ENCODE measurements at regions not wholly inside any gene's neighbourhood (a gene's known extent, or its start where the extent isn't known, plus 50 kb on each side); places are given as distances from the start of the nearest gene placed in this dataset.
"Not testable (repeated sequence)": the region's sequence is repeated elsewhere in the genome, so short reads cannot be mapped to it uniquely, and the experiment has no call there.

DNA sequence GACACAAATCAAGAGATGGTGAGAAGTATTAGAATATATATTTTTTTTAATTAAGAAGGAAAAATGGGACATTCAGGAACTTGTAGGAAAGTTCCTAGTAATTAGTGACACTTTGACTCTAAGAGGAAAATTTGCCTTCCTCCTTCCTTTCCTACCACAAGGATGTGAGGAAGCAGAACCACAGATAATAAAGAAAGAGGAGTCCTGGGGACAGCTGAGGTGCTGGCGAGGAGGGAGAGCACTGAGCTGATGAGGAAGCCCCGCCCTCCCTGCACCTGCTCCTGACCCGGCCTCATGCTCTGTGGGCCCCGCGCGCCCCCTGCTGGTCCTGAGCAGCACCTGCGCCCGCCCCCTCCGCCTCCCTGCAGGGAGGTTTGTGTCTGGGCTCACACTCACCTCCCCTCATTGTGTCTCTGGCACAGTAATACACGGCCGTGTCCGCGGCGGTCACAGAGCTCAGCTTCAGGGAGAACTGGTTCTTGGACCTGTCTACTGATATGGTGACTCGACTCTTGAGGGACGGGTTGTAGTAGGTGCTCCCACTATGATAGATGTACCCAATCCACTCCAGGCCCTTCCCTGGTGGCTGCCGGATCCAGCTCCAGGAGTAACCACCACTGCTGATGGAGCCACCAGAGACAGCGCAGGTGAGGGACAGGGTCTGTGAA, 822.6 kb downstream of the TMEM121 start:
- TF ChIP-seq, protein P1, sequence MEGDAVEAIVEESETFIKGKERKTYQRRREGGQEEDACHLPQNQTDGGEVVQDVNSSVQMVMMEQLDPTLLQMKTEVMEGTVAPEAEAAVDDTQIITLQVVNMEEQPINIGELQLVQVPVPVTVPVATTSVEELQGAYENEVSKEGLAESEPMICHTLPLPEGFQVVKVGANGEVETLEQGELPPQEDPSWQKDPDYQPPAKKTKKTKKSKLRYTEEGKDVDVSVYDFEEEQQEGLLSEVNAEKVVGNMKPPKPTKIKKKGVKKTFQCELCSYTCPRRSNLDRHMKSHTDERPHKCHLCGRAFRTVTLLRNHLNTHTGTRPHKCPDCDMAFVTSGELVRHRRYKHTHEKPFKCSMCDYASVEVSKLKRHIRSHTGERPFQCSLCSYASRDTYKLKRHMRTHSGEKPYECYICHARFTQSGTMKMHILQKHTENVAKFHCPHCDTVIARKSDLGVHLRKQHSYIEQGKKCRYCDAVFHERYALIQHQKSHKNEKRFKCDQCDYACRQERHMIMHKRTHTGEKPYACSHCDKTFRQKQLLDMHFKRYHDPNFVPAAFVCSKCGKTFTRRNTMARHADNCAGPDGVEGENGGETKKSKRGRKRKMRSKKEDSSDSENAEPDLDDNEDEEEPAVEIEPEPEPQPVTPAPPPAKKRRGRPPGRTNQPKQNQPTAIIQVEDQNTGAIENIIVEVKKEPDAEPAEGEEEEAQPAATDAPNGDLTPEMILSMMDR (IDR thresholded peaks at IDR 0.05; ENCODE audit: extremely low read depth, insufficient read depth, missing control alignments), result peak; percentile 97
- DNase-seq (ENCODE audit: low spot score); in situ Hi-C loops (cut with MboI; ENCODE audit: low pct_unique_long_range_greater_than_20kb, low sequenced_read_pairs, unreplicated experiment): not testable (repeated sequence)

DNA sequence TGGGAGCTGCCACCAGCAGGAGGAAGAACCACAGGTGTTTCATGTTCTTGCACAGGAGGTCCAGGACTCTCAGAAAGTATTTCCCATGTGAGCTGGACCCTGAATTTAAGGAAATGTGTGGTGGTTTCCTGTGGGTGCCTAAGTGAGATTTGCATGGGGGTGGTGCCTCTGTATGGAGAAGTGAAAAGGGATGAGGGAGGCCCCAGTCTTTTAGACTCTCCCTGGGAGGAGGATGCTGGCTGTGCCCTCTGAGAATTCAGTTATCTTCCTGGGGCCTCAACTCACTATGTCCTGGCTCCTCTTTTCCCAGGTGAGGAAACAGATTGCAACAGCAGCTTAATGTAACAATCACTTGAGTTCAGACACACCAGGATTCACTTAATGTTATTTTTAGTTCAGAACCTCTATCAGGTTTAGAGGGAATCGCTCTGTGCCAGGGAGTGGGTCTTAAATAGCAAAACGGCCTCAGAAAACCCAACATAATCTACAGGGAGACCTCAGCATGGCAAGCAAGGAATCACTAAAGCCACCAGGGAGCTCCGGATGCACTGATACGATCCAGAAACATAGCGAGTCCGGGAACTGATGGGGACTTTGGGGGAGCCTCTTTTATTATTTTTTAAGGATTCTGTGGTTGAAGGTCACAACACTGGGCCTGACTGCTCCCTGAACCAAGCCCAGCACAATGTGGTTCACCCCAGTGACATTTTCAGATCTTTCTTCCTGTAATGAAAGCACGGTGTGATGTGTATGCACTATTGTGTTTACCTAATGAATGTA, 823.5 kb downstream of the TMEM121 start:
- in situ Hi-C loops (cut with MboI; ENCODE audit: low pct_unique_long_range_greater_than_20kb, low sequenced_read_pairs, unreplicated experiment), result not testable (repeated sequence)

DNA sequence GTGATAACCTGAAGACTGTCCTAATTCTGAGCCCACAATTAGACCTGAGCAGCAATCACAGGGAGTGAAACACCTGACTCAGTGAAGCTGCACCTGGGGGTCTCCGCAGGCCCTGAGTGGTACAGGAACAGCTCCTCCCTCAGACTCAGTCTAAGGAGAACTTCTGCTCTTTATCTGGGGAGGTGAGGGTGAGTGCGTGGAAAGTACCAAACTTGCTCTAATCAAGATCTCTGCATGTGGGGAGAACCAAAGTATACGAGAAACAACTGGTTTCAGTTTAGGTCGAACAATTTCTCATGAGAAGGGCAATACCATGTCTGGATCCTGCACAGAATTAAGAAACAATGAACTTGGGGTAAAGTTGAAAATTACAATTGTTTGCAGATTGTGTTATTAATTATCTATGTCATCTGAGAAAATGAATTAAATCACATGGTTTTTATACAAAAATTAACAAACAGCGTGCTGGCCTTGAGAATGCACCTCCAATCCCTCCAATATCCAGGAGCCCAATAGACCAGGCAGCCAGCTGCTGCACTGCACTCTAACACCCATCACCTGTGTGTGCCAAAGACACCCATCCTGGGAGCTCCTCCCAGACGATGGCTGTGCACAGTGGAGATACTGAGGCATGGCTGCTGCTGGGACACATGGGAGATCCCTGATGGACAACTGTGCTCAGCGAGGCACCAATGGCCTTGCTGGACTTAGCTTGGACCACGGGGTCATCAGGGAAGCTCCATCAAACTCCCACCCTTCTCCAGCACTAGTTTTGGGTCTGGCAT, 828.8 kb downstream of the TMEM121 start:
- DNase-seq (ENCODE audit: low spot score); in situ Hi-C loops (cut with MboI; ENCODE audit: low pct_unique_long_range_greater_than_20kb, low sequenced_read_pairs, unreplicated experiment): not testable (repeated sequence)

More for the DNA sequence above, 823.5 kb downstream of the TMEM121 start:
- DNase-seq (ENCODE audit: low spot score), result not testable (repeated sequence)

DNA sequence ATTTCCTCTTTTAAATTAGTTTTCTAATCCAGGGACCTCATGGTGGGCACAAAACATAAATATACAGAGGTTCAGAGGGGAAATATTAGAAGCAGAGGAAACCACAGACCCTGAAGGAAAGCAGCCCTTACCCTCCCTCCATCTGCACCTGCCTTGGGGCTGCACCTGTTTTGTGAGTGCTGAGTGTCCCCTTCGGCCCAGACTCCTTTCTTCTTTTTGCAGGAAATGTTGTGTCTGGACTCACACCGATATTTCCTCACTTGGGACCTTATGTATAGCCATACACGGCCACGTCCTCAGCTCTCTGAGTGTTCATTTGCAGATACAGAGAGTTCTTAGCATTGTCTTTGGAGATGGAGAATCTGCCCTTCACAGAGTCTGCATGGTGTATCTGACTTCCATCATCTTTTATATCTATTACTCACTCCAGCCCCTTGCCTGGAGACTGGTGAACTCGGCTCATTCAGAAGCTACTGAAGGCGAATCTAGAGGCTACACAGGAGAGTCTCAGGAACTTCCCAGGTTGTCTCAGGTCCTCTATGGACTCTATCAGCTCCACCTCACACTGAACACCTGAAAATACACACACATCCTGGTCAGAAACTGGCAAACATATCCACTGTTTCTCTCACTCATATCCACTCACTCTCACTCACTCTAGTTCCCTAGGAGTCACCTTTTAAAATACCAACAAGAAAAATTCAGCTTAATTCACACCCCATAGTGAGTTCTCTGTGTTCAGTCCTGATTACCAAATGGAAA, 829.7 kb downstream of the TMEM121 start:
- DNase-seq (ENCODE audit: low spot score); in situ Hi-C loops (cut with MboI; ENCODE audit: low pct_unique_long_range_greater_than_20kb, low sequenced_read_pairs, unreplicated experiment): not testable (repeated sequence)

DNA sequence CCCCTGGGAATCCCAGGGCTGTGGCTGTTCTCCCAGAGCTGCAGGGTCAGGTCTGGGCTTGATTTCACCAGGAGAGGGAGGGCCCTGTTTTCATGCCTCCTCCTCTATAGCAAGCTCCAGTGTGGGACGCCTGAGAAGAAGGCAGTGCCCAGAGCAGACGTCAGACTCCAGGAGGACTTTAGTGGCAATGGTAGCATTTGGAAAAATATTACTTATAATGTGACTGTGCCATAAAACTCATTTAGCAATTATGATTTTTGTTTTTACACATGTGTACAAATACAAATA, 830.2 kb downstream of the TMEM121 start:
- DNase-seq (ENCODE audit: low spot score); in situ Hi-C loops (cut with MboI; ENCODE audit: low pct_unique_long_range_greater_than_20kb, low sequenced_read_pairs, unreplicated experiment): not testable (repeated sequence)

DNA sequence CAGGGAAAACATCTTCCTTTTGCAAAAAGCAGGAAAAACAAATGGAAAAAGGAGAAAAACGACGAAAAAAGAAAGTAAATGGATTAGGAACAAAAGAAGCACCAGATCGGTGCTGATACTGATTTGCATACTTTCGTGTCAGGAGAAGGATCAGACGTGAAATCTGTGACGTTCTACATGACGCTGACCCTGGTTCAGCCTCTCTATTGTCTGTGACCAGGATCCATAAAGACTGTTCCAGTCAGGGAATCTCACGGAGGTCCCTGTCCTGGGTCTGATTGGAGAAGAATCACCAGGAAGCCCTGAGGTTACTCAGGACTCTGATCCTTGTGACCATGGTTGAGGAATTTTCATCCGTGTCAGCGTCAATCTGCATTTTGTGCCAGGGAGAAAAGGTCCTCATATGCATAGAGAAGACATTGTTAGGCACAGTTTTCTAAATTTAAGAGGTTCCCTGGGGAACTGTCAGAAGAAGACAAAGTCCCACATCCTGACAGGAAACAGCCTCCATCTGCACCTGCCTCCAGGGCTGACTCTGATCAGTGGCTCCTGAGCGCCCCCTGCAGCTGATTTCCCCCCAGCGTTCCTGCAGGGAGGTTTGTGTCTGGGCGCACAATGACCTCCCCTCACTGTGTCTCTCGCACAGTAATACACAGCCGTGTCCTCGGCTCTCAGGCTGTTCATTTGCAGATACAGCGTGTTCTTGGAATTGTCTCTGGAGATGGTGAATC, 832.9 kb downstream of the TMEM121 start:
- TF ChIP-seq, protein P1 (IDR thresholded peaks at IDR 0.05; ENCODE audit: extremely low read depth, insufficient read depth, missing control alignments), result peak; percentile 60
- DNase-seq (ENCODE audit: low spot score); in situ Hi-C loops (cut with MboI; ENCODE audit: low pct_unique_long_range_greater_than_20kb, low sequenced_read_pairs, unreplicated experiment): not testable (repeated sequence)

DNA sequence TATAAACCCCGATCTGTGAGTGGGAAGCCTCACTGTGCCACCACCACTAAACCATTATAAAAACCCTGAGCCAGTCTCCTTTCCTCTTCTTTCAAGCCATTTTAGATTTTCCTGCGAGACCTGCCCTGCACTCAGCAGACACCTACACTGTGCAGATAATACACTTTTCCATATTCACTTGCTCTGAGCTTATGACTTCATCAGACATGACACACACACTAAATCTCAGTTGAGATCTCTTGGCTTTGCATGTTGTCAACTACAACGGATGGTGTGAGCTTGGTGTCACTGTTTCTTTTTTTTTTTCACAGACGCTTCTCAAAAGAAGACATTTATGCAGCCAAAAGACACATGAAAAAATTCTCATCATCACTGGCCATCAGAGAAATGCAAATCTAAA, 839.0 kb downstream of the TMEM121 start:
- in situ Hi-C loops (cut with MboI; ENCODE audit: low pct_unique_long_range_greater_than_20kb, low sequenced_read_pairs, unreplicated experiment); DNase-seq (ENCODE audit: low spot score): not testable (repeated sequence)

DNA sequence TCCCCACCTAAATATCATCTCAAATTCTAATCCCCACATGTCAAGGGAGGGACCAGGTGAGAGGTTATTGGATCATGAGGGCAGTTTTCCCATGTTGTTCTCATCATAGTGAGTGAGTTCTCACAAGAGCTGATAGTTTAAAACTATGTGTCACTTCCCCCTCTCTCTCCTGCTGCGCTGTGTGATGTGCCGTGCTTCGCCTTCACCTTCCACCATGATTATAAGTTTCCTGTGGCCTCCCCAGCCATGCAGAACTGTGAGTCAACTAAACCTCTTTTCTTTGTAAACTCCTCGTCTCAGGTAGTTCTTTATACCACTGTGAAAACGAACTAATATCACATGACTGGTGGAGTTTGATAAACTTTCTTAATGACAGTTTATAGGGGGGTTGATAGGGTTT, 839.5 kb downstream of the TMEM121 start:
- DNase-seq (ENCODE audit: low spot score); in situ Hi-C loops (cut with MboI; ENCODE audit: low pct_unique_long_range_greater_than_20kb, low sequenced_read_pairs, unreplicated experiment): not testable (repeated sequence)

DNA sequence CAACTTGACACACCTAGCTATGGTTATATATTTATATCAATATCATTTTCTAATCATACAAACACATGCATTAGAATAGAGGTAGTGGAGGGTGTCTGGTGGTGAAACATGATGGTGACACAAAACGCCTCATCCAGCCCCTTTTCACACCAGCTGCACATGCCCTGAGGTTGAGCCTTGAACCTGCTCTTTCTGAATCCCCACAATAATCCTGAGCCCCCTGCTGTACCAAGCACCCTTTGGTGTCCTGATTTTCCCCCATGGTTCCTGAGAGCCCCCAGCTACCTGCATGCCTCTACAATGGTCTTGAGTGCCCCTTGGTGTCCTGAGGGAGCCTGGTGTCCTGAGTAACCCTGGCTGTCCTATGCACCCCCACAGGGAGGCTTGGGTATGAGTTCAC, 840.6 kb downstream of the TMEM121 start:
- DNase-seq (ENCODE audit: low spot score); in situ Hi-C loops (cut with MboI; ENCODE audit: low pct_unique_long_range_greater_than_20kb, low sequenced_read_pairs, unreplicated experiment): not testable (repeated sequence)

DNA sequence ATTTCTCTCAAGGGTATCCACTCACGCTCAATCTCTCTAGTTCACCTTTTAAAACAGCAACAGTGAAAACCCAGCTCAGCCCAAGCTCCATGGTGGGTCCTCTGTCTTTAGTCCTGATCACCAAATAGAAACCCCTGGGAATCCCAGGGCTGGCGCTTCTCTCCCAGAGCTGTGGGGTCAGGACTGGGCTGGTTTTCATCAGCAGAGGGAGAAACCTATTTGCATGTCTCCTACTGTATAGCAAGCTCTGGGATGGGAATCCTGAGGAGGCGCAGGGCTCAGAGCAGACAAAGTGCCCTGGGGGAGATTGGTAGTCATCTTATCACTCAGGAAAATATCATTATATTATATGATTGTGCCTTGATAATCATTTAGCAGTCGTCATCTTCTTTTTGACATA, 843.1 kb downstream of the TMEM121 start:
- in situ Hi-C loops (cut with MboI; ENCODE audit: low pct_unique_long_range_greater_than_20kb, low sequenced_read_pairs, unreplicated experiment); DNase-seq (ENCODE audit: low spot score): not testable (repeated sequence)
